Panc1 (cell line): ENCODE measurements at regions not wholly inside any gene's neighbourhood (a gene's known extent, or its start where the extent isn't known, plus 50 kb on each side); places are given as distances from the start of the nearest gene placed in this dataset.

ENCODE experiments used
- POLR2AphosphoS5 ChIP-seq: IDR thresholded peaks from 2 replicates; pipeline ENCODE4 v1.6.1; 2012; ENCODE audit warnings: mild to moderate bottlenecking, low read depth, low read length, moderate library complexity
- SIN3A ChIP-seq: IDR thresholded peaks from 2 replicates; pipeline ENCODE4 v1.6.1; 2012; ENCODE audit warnings: low read depth, mild to moderate bottlenecking, low read length, moderate library complexity, borderline replicate concordance; ENCODE audit not compliant: insufficient read depth
- TCF7L2 ChIP-seq: IDR thresholded peaks from 2 replicates; pipeline ENCODE4 v1.6.1; 2011; ENCODE audit warnings: mild to moderate bottlenecking, low read depth, low read length, inconsistent platforms
- TF ChIP-seq, protein P1 (sequence below): fragments of 450-650 bp; IDR thresholded peaks from 2 replicates; pipeline ENCODE4 v1.5.1; 2017; ENCODE audit warnings: mild to moderate bottlenecking
- TF ChIP-seq, protein P2 (sequence below), 2 experiments: IDR thresholded peaks; 2 replicates each; pipeline ENCODE4 v1.6.1; 2011 to 2012; ENCODE audit warnings: low read depth in 2 of 2, control low read depth in 1 of 2, low read length in 1 of 2, mild to moderate bottlenecking in 1 of 2, moderate library complexity in 1 of 2; ENCODE audit not compliant: insufficient read depth in 1 of 2

- TF ChIP-seq, protein P1, sequence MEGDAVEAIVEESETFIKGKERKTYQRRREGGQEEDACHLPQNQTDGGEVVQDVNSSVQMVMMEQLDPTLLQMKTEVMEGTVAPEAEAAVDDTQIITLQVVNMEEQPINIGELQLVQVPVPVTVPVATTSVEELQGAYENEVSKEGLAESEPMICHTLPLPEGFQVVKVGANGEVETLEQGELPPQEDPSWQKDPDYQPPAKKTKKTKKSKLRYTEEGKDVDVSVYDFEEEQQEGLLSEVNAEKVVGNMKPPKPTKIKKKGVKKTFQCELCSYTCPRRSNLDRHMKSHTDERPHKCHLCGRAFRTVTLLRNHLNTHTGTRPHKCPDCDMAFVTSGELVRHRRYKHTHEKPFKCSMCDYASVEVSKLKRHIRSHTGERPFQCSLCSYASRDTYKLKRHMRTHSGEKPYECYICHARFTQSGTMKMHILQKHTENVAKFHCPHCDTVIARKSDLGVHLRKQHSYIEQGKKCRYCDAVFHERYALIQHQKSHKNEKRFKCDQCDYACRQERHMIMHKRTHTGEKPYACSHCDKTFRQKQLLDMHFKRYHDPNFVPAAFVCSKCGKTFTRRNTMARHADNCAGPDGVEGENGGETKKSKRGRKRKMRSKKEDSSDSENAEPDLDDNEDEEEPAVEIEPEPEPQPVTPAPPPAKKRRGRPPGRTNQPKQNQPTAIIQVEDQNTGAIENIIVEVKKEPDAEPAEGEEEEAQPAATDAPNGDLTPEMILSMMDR = no peak
- TF ChIP-seq POLR2AphosphoS5 = no peak
- no peak for TF ChIP-seq TCF7L2
- TF ChIP-seq SIN3A = no peak
- TF ChIP-seq, protein P2, sequence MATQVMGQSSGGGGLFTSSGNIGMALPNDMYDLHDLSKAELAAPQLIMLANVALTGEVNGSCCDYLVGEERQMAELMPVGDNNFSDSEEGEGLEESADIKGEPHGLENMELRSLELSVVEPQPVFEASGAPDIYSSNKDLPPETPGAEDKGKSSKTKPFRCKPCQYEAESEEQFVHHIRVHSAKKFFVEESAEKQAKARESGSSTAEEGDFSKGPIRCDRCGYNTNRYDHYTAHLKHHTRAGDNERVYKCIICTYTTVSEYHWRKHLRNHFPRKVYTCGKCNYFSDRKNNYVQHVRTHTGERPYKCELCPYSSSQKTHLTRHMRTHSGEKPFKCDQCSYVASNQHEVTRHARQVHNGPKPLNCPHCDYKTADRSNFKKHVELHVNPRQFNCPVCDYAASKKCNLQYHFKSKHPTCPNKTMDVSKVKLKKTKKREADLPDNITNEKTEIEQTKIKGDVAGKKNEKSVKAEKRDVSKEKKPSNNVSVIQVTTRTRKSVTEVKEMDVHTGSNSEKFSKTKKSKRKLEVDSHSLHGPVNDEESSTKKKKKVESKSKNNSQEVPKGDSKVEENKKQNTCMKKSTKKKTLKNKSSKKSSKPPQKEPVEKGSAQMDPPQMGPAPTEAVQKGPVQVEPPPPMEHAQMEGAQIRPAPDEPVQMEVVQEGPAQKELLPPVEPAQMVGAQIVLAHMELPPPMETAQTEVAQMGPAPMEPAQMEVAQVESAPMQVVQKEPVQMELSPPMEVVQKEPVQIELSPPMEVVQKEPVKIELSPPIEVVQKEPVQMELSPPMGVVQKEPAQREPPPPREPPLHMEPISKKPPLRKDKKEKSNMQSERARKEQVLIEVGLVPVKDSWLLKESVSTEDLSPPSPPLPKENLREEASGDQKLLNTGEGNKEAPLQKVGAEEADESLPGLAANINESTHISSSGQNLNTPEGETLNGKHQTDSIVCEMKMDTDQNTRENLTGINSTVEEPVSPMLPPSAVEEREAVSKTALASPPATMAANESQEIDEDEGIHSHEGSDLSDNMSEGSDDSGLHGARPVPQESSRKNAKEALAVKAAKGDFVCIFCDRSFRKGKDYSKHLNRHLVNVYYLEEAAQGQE (IDR thresholded peaks at IDR 0.05; ENCODE audit: insufficient read depth in 1 of 2, low read depth in 2 of 2, low read length in 1 of 2) = no peak
Measured at GRCh38 chr6:132122176-132122575, 171.0 kb upstream of the CCN2 start.
